ENCODE measurements at regions not wholly inside any gene's neighbourhood (a gene's known extent, or its start where the extent isn't known, plus 50 kb on each side); places are given as distances from the start of the nearest gene placed in this dataset.

DNA sequence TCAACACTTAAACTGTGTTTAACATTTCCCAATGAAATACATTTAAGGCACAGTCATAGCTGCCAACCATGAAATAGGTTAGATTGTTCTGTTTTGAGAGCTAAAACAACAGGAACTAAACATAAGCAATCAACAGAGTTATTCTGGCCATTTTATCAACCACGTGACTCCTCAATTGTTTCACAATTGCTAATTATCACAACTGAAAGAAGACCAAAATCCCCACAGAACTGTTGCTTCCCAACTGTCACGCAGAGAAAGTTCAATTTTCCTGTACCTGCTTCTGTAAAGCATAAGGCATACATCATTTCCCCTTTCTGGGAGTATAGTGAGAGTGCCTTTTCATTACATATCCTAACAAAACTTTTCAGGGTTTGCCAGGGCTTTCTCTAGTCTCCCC, 248.6 kb downstream of the EPHA4 start:
- no peaks in the 10 kb centered on the region for H3K79me1 ChIP-seq (ENCODE audit: insufficient read depth, low read depth, low read length, poor library complexity, severe bottlenecking)
- no peak overlapping the region for H2AFZ ChIP-seq (ENCODE audit: low read length)
- no peaks in the 10 kb centered on the region for H3K27me3 Mint-ChIP-seq (ENCODE audit: low read depth)
- no peaks in the 10 kb centered on the region for H3K79me2 ChIP-seq (ENCODE audit: insufficient read depth, low read length)
- WGBS (ENCODE audit: extremely low coverage, insufficient read length, low lambda C conversion rate): no CpG with 5 or more reads among the region's 2 CpGs
- no peaks in the 10 kb centered on the region for H3K9me3 ChIP-seq (ENCODE audit: control insufficient read depth, low read depth, low read length)
- H3K27me3 ChIP-seq (ENCODE audit: insufficient read depth, low read length): no peaks in the 10 kb centered on the region
- no peak for DNase-seq
- H2AK5ac ChIP-seq (ENCODE audit: insufficient read length, low read length): no peak overlapping the region
- no peak overlapping the region for H3K4me2 ChIP-seq (ENCODE audit: insufficient read depth, insufficient read length, low read length)
- no peaks in the 10 kb centered on the region for H4K20me1 ChIP-seq (ENCODE audit: control insufficient read depth, insufficient read depth, insufficient read length)
- H4K8ac ChIP-seq (replicated peaks; ENCODE audit: insufficient read length, low read depth, low read length): no peak overlapping the region
- no peaks in the 10 kb centered on the region for H3K4me1 ChIP-seq (ENCODE audit: insufficient read depth, low read length)
- TF ChIP-seq, protein P1, sequence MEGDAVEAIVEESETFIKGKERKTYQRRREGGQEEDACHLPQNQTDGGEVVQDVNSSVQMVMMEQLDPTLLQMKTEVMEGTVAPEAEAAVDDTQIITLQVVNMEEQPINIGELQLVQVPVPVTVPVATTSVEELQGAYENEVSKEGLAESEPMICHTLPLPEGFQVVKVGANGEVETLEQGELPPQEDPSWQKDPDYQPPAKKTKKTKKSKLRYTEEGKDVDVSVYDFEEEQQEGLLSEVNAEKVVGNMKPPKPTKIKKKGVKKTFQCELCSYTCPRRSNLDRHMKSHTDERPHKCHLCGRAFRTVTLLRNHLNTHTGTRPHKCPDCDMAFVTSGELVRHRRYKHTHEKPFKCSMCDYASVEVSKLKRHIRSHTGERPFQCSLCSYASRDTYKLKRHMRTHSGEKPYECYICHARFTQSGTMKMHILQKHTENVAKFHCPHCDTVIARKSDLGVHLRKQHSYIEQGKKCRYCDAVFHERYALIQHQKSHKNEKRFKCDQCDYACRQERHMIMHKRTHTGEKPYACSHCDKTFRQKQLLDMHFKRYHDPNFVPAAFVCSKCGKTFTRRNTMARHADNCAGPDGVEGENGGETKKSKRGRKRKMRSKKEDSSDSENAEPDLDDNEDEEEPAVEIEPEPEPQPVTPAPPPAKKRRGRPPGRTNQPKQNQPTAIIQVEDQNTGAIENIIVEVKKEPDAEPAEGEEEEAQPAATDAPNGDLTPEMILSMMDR (conservative IDR thresholded peaks at IDR 0.05): no peak
- no peak overlapping the region for H2BK5ac ChIP-seq (ENCODE audit: insufficient read length, low read length)
- no peak overlapping the region for H3K14ac ChIP-seq (ENCODE audit: insufficient read depth, low read length)
- H3K23me2 ChIP-seq (ENCODE audit: insufficient read length, low read depth, low read length, poor library complexity, severe bottlenecking): no peaks in the 10 kb centered on the region
- no peak overlapping the region for H2BK20ac ChIP-seq (ENCODE audit: low read depth, low read length, poor library complexity, severe bottlenecking)
- no peak overlapping the region for H3K9ac ChIP-seq (ENCODE audit: extremely low read depth, insufficient read length, low read length)
- peaks cover 0 to 13% of the 10 kb centered on the region in 2 experiments; a peak in 3 of 4 replicates for H3K4me1 Mint-ChIP-seq
- no peak overlapping the region for H2BK120ac ChIP-seq (ENCODE audit: low read depth, low read length, poor library complexity, severe bottlenecking)
- H3K18ac ChIP-seq (ENCODE audit: insufficient read length, low read depth, low read length): no peak overlapping the region
- peaks cover 0 to 3% (median 2%) of the 10 kb centered on the region in 3 experiments; a peak in 1 of 7 replicates for H3K36me3 Mint-ChIP-seq (ENCODE audit: insufficient read depth in 1 of 3, low read depth in 3 of 3)
- no peak overlapping the region for H4K5ac ChIP-seq (ENCODE audit: insufficient read length, low read depth, low read length)
- H3T11ph ChIP-seq (ENCODE audit: low read length): no peak overlapping the region
- H4K91ac ChIP-seq (ENCODE audit: insufficient read length, low read depth, low read length): no peak overlapping the region
- no peak overlapping the region for H3K23ac ChIP-seq (ENCODE audit: insufficient read length, low read depth, low read length)
- no peak overlapping the region for H2BK15ac ChIP-seq (ENCODE audit: low read depth, low read length)
- H3K4me3 Mint-ChIP-seq: no peak overlapping the region
- no peak overlapping the region for H2BK12ac ChIP-seq (ENCODE audit: insufficient read length, low read depth, low read length)
- H3K56ac ChIP-seq (ENCODE audit: insufficient read length, low read depth, low read length): no peak overlapping the region
- H3K27ac Mint-ChIP-seq: no peak overlapping the region
- no peak overlapping the region for H3K27ac ChIP-seq (ENCODE audit: insufficient read length, low read depth, low read length)
- H3K4ac ChIP-seq (ENCODE audit: low read depth, low read length): no peak overlapping the region
- peaks cover 5% of the 10 kb centered on the region in 2 experiments; a peak in 3 of 5 replicates for H3K9me3 Mint-ChIP-seq
